ENCODE measurements at regions not wholly inside any gene's neighbourhood (a gene's known extent, or its start where the extent isn't known, plus 50 kb on each side); places are given as distances from the start of the nearest gene placed in this dataset.

DNA sequence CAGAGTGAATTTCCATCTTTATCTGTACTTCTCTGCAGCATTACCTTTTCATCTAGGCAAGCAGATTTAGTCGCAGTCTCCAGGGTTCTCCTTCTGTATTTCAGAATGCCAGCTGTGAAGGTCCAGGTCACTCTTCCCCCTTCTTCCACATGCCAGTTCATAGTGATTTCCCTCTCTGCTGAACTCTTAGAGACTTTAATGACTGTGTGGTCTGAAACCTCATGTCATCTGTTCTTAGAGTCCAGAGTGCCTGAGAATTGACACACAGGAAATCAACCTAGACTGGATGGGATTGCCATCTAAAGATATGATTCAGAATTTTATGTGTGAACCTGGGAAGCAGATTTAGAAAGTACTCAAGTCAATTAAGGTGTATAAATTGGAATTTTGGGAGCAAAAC is 248.1 kb downstream of the TPBG start:
- no peak for TF ChIP-seq CTCF (IDR thresholded peaks at IDR 0.05)
- TF ChIP-seq POLR2A (IDR thresholded peaks at IDR 0.05), result no peak
